ENCODE measurements at regions not wholly inside any gene's neighbourhood (a gene's known extent, or its start where the extent isn't known, plus 50 kb on each side); places are given as distances from the start of the nearest gene placed in this dataset.

- TF ChIP-seq CREB1 (IDR thresholded peaks at IDR 0.05) = no peak
- TF ChIP-seq RAD21 (IDR thresholded peaks at IDR 0.05 in 1 of 2, conservative IDR thresholded peaks at IDR 0.05 in 1 of 2; ENCODE audit: low read depth in 2 of 2, low read length in 2 of 2) = no peak
- TF ChIP-seq EP300 (IDR thresholded peaks at IDR 0.05; ENCODE audit: borderline replicate concordance in 1 of 2, low read depth in 2 of 2, low read length in 2 of 2) = no peak
- no peak for TF ChIP-seq TAF1 (IDR thresholded peaks at IDR 0.05; ENCODE audit: low read depth, low read length)
- TF ChIP-seq POLR2A (IDR thresholded peaks at IDR 0.05; ENCODE audit: control extremely low read depth in 1 of 2, low read depth in 2 of 2, low read length in 2 of 2) = no peak
- no peak for TF ChIP-seq CTCF (IDR thresholded peaks at IDR 0.05; ENCODE audit: control extremely low read depth in 1 of 3, insufficient read depth in 1 of 3, low read depth in 1 of 3, low read length in 3 of 3)
- TF ChIP-seq SP1 (IDR thresholded peaks at IDR 0.05; ENCODE audit: low read depth, low read length) = no peak
- no peak for TF ChIP-seq POLR2AphosphoS5 (IDR thresholded peaks at IDR 0.05; ENCODE audit: low read depth, low read length)
These were observed 1020.2 kb downstream of the SQOR start for GRCh38 chr15:46654993-46655392.

Measured in H1 (cell line).